GM13977 (cell line): ENCODE measurements at regions not wholly inside any gene's neighbourhood (a gene's known extent, or its start where the extent isn't known, plus 50 kb on each side); places are given as distances from the start of the nearest gene placed in this dataset.
"Not testable (repeated sequence)": the region's sequence is repeated elsewhere in the genome, so short reads cannot be mapped to it uniquely, and the experiment has no call there.

Experiments used
- DNase-seq: peaks from one replicate; pipeline ENCODE4 v3.0.0; 2012; ENCODE audit warnings: low spot score
- in situ Hi-C: fragments of 300-500 bp; cut with MboI; formaldehyde crosslinking; loops from one replicate; pipeline ENCODE4 v1.12.0; 2022; ENCODE audit warnings: low sequenced_read_pairs, low pct_unique_long_range_greater_than_20kb, mixed read lengths, inconsistent platforms; ENCODE audit not compliant: unreplicated experiment
- TF ChIP-seq, protein P1 (sequence below): IDR thresholded peaks from 2 replicates; pipeline ENCODE4 v1.5.1; 2012; ENCODE audit warnings: mild to moderate bottlenecking, control low read depth; ENCODE audit not compliant: insufficient read depth; ENCODE audit errors: extremely low read depth, missing control alignments

DNA sequence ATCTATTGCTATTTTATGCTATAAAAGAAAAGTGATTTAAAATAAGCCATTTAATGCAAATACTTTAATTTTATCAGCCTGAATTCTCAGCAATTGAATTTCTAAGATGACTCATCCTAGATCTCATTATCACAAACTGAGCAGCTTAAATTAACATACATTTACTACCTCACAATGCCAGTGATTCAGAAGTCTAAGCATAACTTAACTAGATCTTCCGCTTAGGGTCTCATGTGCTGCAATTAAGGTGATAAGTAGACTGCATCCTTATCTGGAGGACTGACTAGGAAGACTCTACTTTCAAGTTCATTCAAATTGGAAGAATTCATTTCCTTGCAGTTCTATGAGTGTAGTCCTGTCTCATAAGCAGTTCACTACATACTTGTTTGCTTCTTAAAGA lies 286.6 kb downstream of the COL11A1 start:
- in situ Hi-C loops, result no loop called here
- TF ChIP-seq, protein P1, sequence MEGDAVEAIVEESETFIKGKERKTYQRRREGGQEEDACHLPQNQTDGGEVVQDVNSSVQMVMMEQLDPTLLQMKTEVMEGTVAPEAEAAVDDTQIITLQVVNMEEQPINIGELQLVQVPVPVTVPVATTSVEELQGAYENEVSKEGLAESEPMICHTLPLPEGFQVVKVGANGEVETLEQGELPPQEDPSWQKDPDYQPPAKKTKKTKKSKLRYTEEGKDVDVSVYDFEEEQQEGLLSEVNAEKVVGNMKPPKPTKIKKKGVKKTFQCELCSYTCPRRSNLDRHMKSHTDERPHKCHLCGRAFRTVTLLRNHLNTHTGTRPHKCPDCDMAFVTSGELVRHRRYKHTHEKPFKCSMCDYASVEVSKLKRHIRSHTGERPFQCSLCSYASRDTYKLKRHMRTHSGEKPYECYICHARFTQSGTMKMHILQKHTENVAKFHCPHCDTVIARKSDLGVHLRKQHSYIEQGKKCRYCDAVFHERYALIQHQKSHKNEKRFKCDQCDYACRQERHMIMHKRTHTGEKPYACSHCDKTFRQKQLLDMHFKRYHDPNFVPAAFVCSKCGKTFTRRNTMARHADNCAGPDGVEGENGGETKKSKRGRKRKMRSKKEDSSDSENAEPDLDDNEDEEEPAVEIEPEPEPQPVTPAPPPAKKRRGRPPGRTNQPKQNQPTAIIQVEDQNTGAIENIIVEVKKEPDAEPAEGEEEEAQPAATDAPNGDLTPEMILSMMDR, result no peak
- no peak for DNase-seq

DNA sequence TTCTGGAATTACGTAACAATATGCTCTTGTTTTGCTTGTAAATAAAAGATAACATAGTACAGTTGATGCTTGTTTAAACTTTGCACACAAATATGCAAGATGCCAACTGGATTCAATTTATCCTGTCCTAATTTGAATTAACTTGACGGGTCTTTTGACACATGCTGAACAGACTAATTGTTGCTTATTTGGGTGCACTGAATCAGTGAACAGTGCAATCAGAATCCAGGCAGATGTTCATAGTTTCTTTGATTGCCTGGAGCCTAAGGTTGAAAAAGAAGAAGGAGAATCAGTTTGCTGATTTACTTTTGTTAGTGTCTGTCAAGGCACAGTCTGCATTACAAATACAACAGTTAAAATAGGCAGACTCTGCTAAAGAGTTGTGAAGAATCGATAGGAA lies 307.9 kb downstream of the COL11A1 start:
- no peak for DNase-seq
- in situ Hi-C loops, result no loop called here
- TF ChIP-seq, protein P1, result no peak

DNA sequence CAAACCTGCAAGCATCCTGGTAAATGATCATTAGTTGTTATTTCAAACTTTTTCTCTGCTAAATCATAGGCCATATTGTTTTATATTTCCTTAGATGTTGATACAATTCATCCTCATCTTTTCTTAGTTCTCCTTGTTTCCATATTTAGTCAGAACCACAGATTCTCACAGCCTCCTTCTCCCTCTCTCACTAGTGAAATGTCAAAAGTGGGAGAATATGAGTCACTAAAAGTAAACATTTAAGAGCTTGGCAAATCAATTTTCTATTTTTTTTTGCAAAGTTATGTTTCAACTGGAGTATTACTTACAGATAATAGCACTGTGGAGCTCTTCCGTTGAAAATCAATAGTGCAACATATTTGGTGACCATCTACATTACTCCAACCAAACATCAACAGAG lies 308.8 kb downstream of the COL11A1 start:
- in situ Hi-C loops, result no loop called here
- DNase-seq, result no peak
- TF ChIP-seq, protein P1, result no peak

DNA sequence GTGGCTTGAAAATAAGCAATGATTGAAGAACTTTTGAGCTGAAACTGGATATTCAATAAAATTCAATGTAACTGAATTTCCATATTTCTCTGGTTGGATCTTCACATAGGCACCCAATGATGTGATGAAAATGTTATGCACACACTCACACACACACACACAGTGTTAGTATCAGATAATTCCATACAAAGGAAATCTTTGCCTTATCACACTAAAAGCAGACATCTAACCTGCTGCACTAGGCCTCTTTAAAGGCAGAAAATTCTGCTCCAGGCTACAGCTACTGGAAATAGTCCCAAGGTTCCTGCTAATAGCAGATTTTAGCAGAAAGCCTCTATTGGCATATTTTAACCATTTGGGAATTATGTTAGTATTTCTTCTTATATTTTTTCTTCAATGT lies 309.6 kb downstream of the COL11A1 start:
- TF ChIP-seq, protein P1, result no peak
- in situ Hi-C loops, result no loop called here
- no peak for DNase-seq

DNA sequence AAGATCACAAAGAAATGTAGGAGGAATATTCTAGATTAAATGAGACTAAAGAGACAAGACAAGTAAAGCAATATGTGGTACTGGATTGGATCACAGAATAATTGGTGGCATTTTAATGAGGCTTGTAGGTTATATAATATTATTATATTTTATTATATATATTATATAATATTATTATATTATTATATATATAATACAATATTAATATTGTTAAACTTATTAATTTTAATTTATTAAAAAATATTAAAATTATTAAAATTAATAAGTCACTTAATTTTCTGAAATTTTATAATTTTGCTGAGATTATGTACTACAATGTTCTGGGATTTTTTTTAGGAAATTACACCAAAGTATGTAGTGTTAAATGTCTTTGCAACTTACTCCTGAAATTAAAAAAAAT lies 311.9 kb downstream of the COL11A1 start:
- no peak for DNase-seq
- in situ Hi-C loops, result no loop called here
- TF ChIP-seq, protein P1, result no peak

DNA sequence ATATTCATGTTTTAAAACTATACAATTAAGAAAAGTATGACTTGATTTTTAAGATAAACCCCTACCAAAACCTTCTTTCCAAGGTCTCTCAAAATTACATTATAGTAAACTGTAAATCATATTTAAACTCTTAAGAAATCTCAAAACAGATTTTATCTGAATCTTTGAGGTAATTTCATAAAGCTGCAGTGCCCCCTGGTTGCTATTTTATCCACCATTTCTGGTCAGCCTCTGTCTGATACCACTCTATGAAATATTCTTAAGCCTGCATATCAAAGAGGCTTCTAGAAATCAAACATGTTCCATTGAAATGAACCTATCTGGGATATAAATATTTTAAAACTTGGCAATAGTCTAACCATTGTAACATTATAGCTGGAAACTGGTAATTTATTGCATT lies 317.3 kb downstream of the COL11A1 start:
- no peak for DNase-seq
- TF ChIP-seq, protein P1, result peak; percentile 11
- in situ Hi-C loops, result no loop called here

DNA sequence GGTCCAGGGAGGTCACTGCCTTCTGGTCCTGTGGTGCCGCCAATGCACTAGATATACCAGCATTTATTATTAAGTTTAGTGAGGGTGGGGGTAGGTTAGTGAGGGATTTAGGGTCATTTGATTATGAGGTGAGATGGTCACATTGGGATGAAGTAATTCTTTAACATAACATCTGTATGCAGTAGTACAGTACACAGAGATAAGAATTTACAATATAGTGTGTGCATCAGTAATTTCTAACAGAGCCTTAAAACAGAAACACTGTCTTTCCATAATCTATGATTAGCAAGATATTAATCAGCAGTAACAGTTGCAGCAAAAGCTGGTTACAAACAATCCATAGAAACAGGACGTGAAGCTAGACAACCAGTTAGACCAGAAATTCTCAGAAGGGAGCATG lies 318.4 kb downstream of the COL11A1 start:
- in situ Hi-C loops, DNase-seq: not testable (repeated sequence)

DNA sequence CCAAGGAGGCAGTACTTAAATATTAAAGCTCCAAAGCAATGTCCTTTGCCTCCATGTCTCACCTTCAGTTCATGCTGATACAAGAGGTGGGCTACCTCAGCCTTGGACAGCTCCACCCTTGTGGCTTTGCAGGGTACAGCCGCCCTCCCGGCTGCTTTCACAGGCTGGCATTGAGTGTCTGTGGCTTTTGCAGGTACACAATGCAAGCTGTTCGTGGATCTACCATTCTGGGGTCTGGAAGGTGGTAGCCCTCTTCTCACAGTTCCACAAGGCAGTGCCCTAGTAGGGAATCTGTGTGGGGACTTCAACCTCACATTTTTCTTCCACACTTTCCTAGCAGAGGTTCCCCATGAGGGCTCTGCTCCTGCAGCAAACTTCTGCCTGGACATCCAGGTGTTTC lies 324.8 kb downstream of the COL11A1 start:
- TF ChIP-seq, protein P1, result no peak
- no peak for DNase-seq
- in situ Hi-C loops, result no loop called here
